Body of pancreas (tissue), 4 donors: ENCODE measurements at regions not wholly inside any gene's neighbourhood (a gene's known extent, or its start where the extent isn't known, plus 50 kb on each side); places are given as distances from the start of the nearest gene placed in this dataset.

ENCODE experiments used
- POLR2A ChIP-seq, 3 donors: fragments of 450-650 bp; IDR thresholded peaks; one replicate each; pipeline ENCODE4 v1.6.1; 2016; ENCODE audit warnings: antibody characterized with exemption in 3 of 3, mild to moderate bottlenecking in 2 of 3
- TF ChIP-seq, protein P1 (sequence below), 7 experiments: fragments of 450-650 bp in 4 of 7; fragments of 200-600 bp in 3 of 7; sonication (generic) in 3 of 7; IDR thresholded peaks; one replicate each; pipeline ENCODE4 v1.5.1; 2016 to 2019; ENCODE audit warnings: antibody characterized with exemption in 7 of 7

DNA sequence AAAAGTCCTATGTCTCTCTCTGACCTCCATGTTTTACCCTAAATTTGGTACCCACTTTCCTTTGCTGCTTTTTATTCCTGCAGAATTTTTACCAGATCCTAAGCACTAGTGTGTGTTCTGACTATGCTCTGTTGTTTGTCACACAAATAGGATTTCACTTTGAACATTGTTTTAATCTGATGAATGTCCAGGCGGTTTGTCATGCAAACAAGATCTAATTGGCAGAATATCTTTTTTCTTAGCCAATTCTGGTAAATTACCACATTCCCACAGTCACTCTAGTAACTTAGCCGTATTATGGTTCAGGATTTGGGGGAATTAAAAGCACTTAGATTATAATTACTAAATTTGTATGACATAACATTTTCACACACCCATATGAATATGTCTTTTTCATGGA is 557.2 kb upstream of the BOD1L1 start:
- TF ChIP-seq, protein P1, sequence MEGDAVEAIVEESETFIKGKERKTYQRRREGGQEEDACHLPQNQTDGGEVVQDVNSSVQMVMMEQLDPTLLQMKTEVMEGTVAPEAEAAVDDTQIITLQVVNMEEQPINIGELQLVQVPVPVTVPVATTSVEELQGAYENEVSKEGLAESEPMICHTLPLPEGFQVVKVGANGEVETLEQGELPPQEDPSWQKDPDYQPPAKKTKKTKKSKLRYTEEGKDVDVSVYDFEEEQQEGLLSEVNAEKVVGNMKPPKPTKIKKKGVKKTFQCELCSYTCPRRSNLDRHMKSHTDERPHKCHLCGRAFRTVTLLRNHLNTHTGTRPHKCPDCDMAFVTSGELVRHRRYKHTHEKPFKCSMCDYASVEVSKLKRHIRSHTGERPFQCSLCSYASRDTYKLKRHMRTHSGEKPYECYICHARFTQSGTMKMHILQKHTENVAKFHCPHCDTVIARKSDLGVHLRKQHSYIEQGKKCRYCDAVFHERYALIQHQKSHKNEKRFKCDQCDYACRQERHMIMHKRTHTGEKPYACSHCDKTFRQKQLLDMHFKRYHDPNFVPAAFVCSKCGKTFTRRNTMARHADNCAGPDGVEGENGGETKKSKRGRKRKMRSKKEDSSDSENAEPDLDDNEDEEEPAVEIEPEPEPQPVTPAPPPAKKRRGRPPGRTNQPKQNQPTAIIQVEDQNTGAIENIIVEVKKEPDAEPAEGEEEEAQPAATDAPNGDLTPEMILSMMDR (IDR thresholded peaks at IDR 0.05): no peak
- no peak for TF ChIP-seq POLR2A (IDR thresholded peaks at IDR 0.05)
